ENCODE measurements at regions not wholly inside any gene's neighbourhood (a gene's known extent, or its start where the extent isn't known, plus 50 kb on each side); places are given as distances from the start of the nearest gene placed in this dataset.

GRCh38 chr3:184659797-184660301 lies 52.0 kb downstream of the MAGEF1 start:
- no peaks in the 10 kb centered on the region for H3K4me1 ChIP-seq (ENCODE audit: low read depth)
- DNase-seq (no peak), ATAC-seq (no peak)
- no peak overlapping the region for H3K4me3 ChIP-seq
- intact Hi-C loops (cut with DNase I, micrococcal nuclease) = no loop called here
- H3K9me3 ChIP-seq = no peaks in the 10 kb centered on the region
- TF ChIP-seq CTCF (IDR thresholded peaks at IDR 0.05) = no peak
- no peaks in the 10 kb centered on the region for H3K36me3 ChIP-seq (ENCODE audit: low read depth)

GRCh38 chr3:184658223-184658928 lies 53.5 kb downstream of the MAGEF1 start:
- intact Hi-C loops (cut with DNase I, micrococcal nuclease) = no loop called here
- no peak for ATAC-seq
- Histone ChIP-seq H3K4me1 (ENCODE audit: low read depth) (no peaks in the 10 kb centered on the region), H3K9me3 (no peaks in the 10 kb centered on the region), H3K4me3 (no peak overlapping the region), H3K36me3 (ENCODE audit: low read depth) (no peaks in the 10 kb centered on the region)
- no peak for TF ChIP-seq CTCF (IDR thresholded peaks at IDR 0.05)
- DNase-seq = no peak

- ATAC-seq = no peak
Observed at GRCh38 chr3:184656829-184657681, 54.8 kb downstream of the MAGEF1 start.

GRCh38 chr3:184656458-184656828 lies 55.4 kb downstream of the MAGEF1 start:
- H3K4me1 ChIP-seq (ENCODE audit: low read depth) = no peaks in the 10 kb centered on the region
- intact Hi-C loops (cut with DNase I, micrococcal nuclease) = no loop called here
- ATAC-seq (no peak), DNase-seq (no peak)
- H3K4me3 ChIP-seq = no peak overlapping the region
- H3K9me3 ChIP-seq = no peaks in the 10 kb centered on the region
- TF ChIP-seq CTCF (IDR thresholded peaks at IDR 0.05) = no peak
- no peaks in the 10 kb centered on the region for H3K36me3 ChIP-seq (ENCODE audit: low read depth)

More at GRCh38 chr3:184656829-184657681, 54.8 kb downstream of the MAGEF1 start:
- DNase-seq = no peak
- no peaks in the 10 kb centered on the region for H3K4me1 ChIP-seq (ENCODE audit: low read depth)
- no peak for TF ChIP-seq CTCF (IDR thresholded peaks at IDR 0.05)
- H3K36me3 ChIP-seq (ENCODE audit: low read depth) = no peaks in the 10 kb centered on the region
- no peaks in the 10 kb centered on the region for H3K9me3 ChIP-seq
- H3K4me3 ChIP-seq = no peak overlapping the region
- intact Hi-C loops (cut with DNase I, micrococcal nuclease) = no loop called here

GRCh38 chr3:184655597-184655996 lies 56.3 kb downstream of the MAGEF1 start:
- DNase-seq (no peak), ATAC-seq (no peak)
- H3K36me3 ChIP-seq (ENCODE audit: low read depth) = no peaks in the 10 kb centered on the region
- intact Hi-C loops (cut with DNase I, micrococcal nuclease) = no loop called here
- H3K9me3 ChIP-seq = no peaks in the 10 kb centered on the region
- no peak for TF ChIP-seq CTCF (IDR thresholded peaks at IDR 0.05)
- H3K4me3 ChIP-seq = no peak overlapping the region
- no peaks in the 10 kb centered on the region for H3K4me1 ChIP-seq (ENCODE audit: low read depth)
